ENCODE measurements at regions not wholly inside any gene's neighbourhood (a gene's known extent, or its start where the extent isn't known, plus 50 kb on each side); places are given as distances from the start of the nearest gene placed in this dataset.

GRCh38 chr2:235115521-235115920 is 163.7 kb downstream of the SH3BP4 start:
- TF ChIP-seq CTCF (IDR thresholded peaks at IDR 0.05; ENCODE audit: control insufficient read depth, extremely low read depth, insufficient read depth), result no peak
- no peak overlapping the region for H3K4me3 ChIP-seq (ENCODE audit: low read depth, low read length)
- DNase-seq (ENCODE audit: low read depth), result no peak

DNA sequence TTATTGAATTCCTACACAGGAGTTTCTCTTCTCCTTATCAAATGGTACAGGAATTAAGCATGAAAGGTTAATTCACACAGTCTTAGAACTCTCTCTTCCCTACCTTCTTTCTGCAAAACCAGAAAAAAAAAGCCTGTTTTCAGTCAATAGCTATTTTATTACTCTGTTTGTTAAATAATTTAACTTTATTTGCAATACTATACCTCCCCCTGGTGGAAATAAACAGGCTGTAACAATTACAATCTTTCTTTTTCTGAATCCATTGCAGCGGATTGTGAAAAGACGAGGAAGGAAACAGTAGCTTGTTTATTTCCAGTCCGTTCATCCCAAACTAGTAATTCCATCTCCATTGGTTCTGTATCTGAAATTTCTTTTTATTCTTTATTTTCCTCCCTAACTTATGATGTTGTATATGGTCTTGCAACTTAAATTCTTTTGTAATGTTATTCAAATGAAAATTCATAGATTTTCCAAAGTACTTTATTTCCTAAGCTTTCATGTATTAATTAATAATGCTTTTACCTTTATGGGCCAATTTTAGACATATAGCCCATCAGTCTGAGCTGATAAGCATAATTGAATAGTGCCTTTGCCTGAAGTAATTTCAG is 165.2 kb downstream of the SH3BP4 start:
- no peak for DNase-seq (ENCODE audit: low read depth)
- TF ChIP-seq CTCF (IDR thresholded peaks at IDR 0.05; ENCODE audit: control insufficient read depth, extremely low read depth, insufficient read depth), result peak; percentile 59
- no peak overlapping the region for H3K4me3 ChIP-seq (ENCODE audit: low read depth, low read length)

GRCh38 chr2:235126768-235127167 is 175.0 kb downstream of the SH3BP4 start:
- no peak for DNase-seq (ENCODE audit: low read depth)
- no peak overlapping the region for H3K4me3 ChIP-seq (ENCODE audit: low read depth, low read length)
- TF ChIP-seq CTCF (IDR thresholded peaks at IDR 0.05; ENCODE audit: control insufficient read depth, extremely low read depth, insufficient read depth), result no peak

DNA sequence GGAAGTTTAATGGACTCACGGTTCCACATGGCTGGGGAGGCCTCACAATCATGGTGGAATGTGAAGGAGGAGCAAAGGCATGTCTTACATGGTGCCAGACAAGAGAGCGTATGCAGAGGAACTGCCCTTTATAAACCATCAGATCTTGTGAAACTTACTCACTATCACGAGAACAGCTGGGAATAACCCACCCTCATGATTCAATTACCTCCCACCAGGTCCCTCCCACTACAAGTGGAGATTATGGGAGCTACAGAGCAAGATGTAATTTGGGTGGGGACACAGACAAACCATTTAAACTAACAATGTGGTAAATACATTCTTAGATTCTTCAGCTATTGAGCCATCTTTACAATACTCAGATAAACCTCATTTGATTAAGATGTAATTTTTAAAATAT is 176.1 kb downstream of the SH3BP4 start:
- H3K4me3 ChIP-seq (ENCODE audit: low read depth, low read length), result no peak overlapping the region
- TF ChIP-seq CTCF (IDR thresholded peaks at IDR 0.05; ENCODE audit: control insufficient read depth, extremely low read depth, insufficient read depth), result no peak
- DNase-seq (ENCODE audit: low read depth), result no peak

- no peak for DNase-seq (ENCODE audit: low read depth)
- no peak overlapping the region for H3K4me3 ChIP-seq (ENCODE audit: low read depth, low read length)
- no peak for TF ChIP-seq CTCF (IDR thresholded peaks at IDR 0.05; ENCODE audit: control insufficient read depth, extremely low read depth, insufficient read depth)
Observed at GRCh38 chr2:235129850-235130249, 178.0 kb downstream of the SH3BP4 start.

DNA sequence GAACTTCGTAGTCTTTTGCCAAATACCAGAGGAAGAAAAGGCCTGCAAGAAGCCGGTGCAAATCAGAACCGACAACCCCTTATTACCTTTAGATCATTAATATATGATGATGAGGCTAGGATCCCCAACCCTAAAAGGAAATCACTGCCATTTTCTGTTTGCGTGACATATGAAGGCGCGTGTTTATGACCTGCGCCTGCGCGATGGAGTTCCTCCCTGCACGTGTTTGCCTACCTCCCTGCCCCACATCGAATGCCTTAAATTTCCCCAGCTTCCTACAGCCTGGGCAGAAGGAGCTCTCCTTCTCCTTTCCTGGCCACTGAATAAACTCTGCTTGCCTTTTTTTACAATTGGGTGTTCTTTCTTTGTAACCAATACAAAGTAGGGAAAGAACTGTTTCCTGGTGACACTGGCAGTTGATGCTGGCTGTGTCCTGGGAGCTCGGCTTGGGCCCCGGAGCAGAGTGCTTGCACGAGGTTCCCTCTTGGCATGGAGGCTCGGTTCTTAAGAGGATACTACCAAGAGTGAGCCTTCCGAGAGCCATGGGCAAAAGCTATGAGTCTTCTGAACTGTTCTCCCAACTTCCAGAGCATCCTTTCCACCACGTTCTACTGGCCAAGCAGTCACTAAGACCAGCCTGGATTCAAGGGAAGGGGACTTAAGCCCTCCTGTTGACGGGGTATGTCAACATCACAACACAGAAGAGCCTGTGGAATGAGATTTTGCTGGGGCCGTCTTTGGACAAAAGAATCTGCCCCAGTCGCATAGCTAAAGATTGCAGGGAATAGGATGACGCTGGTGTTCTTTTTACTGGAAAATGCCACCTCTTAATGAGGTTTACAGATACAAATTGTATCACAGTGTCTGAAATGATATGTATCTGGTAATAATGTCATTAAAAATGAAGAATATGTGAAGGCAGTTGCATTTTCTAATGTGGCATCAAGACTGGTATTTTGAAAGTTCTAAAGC is 179.8 kb downstream of the SH3BP4 start:
- TF ChIP-seq CTCF (IDR thresholded peaks at IDR 0.05; ENCODE audit: control insufficient read depth, extremely low read depth, insufficient read depth), result no peak
- H3K4me3 ChIP-seq (ENCODE audit: low read depth, low read length), result no peak overlapping the region
- no peak for DNase-seq (ENCODE audit: low read depth)

Measured in LNCaP clone FGC (cell line).